Fibroblast of skin of left quadriceps (primary cell): ENCODE measurements at regions not wholly inside any gene's neighbourhood (a gene's known extent, or its start where the extent isn't known, plus 50 kb on each side); places are given as distances from the start of the nearest gene placed in this dataset.

Source experiments
- DNase-seq, 2 experiments: peaks; one replicate each; pipeline ENCODE4 v3.0.0-alpha.2; 2013; ENCODE audit warnings: low read depth in 2 of 2

- no peak for DNase-seq
Observed at GRCh38 chr4:123987408-123987807, 590.8 kb downstream of the SPRY1 start.

DNA sequence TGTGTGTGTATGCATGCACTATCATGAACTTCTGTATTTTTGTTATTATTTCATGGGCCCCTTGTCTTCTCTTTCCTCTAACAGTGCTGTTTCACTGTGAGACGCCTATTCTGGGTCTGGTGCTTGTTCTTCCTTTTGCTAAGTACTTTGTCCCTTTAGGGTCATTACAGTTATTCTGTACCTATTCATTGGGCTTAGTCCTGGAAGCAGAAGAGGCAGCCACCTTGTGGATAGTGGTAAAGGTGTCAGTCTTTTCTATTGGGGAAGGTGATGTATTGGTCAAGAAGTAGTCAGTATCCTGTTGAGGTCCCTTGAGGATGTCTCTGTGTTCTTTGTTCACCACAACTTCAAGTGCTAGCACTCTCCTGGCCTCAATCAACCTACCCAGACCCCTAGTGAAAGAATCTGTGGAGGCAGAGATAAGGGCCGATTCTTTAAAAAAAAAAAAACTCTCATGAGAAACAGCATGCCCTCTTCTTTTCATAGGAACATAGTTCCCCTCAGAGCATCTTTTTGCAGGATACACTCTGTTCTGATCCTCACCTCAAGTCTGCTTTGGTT, 593.8 kb downstream of the SPRY1 start:
- DNase-seq = no peak

GRCh38 chr4:123994917-123995316, 598.3 kb downstream of the SPRY1 start:
- no peak for DNase-seq

- DNase-seq = peak in 1 of 2 experiments; percentile 36
Observed at GRCh38 chr4:123995936-123996335, 599.3 kb downstream of the SPRY1 start.

DNA sequence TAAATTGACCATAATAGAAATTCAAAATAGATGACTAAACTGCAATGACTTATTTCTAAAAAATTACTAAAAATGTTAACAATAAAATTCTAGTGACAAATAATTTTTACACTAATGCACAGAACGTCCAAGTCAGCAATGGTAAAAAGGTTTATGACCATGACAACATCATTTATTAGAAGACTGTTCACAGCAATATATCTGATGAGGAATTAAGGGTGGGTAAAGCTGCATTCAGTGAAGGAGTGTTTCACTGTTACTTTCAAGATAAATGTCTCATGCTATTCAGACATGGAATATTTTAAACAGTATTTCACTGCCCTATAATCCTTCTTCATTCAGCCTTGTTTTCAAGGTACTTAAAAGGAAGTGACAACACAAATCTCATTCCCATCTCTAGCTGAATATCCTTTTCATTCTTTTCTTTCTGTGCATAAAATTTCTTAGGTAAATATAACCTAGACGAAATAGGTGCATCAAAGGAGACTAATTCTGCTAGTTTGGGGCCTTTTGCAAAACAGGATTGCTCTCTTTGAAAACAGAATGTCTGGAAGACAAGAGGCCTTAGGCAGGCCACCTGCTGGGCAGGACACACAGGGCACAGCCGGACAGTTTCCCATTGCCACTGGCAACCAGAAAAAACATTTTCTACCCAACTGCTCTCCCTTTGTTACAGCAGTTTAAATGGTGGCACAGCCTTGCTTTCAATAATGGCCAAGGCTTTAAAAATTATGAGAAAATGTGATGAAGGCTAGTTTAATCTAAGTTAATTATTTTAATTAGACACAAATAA, 600.3 kb downstream of the SPRY1 start:
- DNase-seq = no peak

- no peak for DNase-seq
Observed at GRCh38 chr4:123997776-123998449, 601.3 kb downstream of the SPRY1 start.

- DNase-seq = no peak
Observed at GRCh38 chr4:124000233-124000632, 603.6 kb downstream of the SPRY1 start.

GRCh38 chr4:124015766-124016165, 619.2 kb downstream of the SPRY1 start:
- no peak for DNase-seq

- DNase-seq = no peak
Observed at GRCh38 chr4:124017185-124017785, 620.7 kb downstream of the SPRY1 start.

GRCh38 chr4:124018383-124019317, 622.1 kb downstream of the SPRY1 start:
- peak; percentile 63 to 64 for DNase-seq

DNA sequence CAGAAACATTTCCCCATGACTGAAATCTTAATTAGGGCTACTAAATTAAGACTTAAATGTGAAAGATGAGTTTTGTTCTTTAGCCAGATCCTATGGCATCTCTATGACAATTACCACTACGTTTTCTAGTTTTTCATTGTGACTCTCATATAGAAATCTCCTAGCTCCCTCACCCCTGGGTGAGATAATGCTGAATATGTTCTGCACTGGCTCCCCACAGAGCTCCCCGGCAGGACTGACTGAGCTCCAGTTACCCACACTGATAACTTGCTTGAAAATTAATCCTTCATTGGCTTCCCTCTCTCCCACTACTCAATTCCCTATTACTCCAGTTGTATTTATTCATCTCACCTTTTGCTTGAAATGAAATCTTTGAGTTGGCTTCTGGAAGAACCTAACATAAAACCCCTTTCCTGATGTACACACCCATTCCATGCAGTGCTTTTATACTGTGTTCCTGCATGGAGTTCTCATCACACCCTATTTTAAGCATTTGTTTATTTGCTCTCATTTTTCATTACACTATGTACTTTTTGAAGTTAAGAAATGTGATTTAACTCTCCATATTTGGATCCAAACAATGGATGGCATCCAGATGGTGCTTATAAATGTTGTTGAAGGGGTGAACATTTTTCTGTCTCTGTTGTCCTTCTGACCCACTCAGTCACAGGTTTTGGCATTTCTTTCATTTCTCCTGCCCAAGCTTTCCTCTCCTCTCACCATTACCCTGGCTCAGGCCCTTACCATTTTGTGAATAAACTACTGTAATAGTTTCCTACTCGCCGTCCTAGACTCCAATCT, 623.4 kb downstream of the SPRY1 start:
- no peak for DNase-seq

DNA sequence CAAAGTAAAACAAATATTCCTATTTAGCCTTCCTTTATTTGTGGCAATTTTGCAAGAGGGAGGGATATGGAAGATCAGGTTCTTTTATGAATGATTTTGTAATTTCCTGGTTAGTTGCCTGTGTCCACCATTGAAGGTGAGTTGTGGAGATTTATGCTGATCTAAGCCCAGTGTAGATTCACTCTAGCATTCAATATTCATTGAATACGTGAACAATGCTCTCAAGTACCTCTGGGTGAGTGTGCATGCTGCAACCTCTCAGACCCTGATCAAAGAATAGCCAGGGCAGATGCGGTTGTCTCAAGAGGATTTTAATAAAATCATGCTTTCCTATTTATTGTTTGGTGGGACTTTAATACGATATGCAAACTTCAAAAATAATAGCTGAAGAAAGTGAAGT, 628.4 kb downstream of the SPRY1 start:
- DNase-seq = no peak

GRCh38 chr4:124025428-124025827, 628.8 kb downstream of the SPRY1 start:
- no peak for DNase-seq

GRCh38 chr4:124028182-124028581, 631.6 kb downstream of the SPRY1 start:
- no peak for DNase-seq

- DNase-seq = no peak
Observed at GRCh38 chr4:124030147-124030546, 633.6 kb downstream of the SPRY1 start.

DNA sequence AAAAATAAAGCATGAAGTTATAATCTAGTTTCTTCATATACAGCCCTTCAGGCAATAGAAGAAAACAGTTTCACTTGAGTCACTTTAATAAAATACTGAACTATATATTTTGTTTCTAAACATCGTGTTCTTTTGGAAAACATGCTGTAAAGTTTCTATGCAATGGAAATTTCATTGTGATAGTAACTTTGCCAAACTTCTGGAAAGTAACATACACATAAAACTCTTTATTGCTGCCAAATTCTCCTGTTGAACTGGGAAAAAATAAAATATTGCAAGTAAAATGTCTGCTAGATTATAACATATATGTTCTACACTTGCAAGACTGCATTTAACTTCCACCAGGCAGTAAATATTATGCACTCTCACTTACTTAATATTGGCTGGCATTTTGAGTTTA, 635.4 kb downstream of the SPRY1 start:
- DNase-seq = no peak

DNA sequence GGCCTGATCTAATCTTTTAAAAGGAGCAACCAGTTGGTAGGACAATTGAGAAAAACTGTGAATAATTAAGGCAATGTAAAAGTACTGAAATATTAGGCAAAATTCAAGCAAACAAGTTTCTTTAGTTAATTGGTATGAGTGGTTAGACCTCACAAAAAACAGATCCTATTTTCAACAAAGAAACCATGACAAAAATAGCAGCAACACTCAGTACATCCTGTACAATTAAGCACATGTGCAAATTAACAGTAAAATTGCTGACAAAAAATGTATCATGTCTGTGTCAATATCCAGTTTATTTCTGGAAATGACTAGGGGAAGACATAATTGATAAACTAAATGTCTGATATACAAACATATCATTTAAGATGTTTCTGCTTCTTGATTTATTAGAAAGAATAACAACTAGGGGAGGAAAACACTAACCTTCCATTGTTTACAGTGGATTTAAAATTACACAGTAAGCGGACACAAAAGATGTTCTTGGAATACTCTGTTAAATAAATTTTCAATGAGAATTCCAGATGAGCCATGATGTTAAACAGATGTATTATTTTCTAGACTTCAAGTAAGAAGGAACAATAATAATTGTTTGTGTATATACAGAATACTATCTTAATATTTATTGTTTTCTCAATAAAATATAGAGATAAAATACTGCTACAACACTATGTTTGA, 638.9 kb downstream of the SPRY1 start:
- DNase-seq = no peak

DNA sequence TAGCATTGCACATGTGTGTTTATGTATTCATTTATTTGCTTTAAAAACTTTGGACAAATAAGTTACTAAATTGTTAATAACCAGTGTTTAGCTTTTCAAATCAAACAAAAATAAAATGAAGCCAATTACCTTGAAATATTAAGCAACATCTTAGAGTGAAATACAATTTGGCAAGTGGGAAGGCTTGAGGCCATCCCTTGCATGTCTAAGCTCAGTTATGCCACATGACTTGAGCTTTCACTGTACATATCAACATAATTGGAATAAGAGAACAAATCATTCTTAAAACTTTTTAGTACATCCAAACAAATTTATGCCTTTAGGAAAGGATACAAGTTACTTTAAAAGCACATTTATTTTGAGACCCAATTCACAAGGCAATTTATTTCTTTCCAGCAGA, 640.6 kb downstream of the SPRY1 start:
- DNase-seq = no peak

- no peak for DNase-seq
Observed at GRCh38 chr4:124044330-124044729, 647.7 kb downstream of the SPRY1 start.

- no peak for DNase-seq
Observed at GRCh38 chr4:124044867-124045266, 648.3 kb downstream of the SPRY1 start.
